HepG2 (cell line): ENCODE measurements at regions not wholly inside any gene's neighbourhood (a gene's known extent, or its start where the extent isn't known, plus 50 kb on each side); places are given as distances from the start of the nearest gene placed in this dataset.

ENCODE experiments used
- CBX5 ChIP-seq: sonication (generic); formaldehyde crosslinking; IDR thresholded peaks from 2 replicates; pipeline ENCODE4 v1.4.0; 2020; ENCODE audit warnings: missing genetic modification reagents, borderline replicate concordance
- ETV6 ChIP-seq: sonication (generic); formaldehyde crosslinking; conservative IDR thresholded peaks from 2 replicates; pipeline ENCODE4 v1.4.0; 2020; ENCODE audit warnings: missing genetic modification reagents
- GFI1 ChIP-seq: sonication (generic); formaldehyde crosslinking; IDR thresholded peaks from 2 replicates; pipeline ENCODE4 v1.5.0; 2020; ENCODE audit warnings: missing genetic modification reagents, mild to moderate bottlenecking, borderline replicate concordance
- HNF1A ChIP-seq, 2 experiments: sonication (generic) in 1 of 2; formaldehyde crosslinking in 1 of 2; IDR thresholded peaks; 2 replicates each; pipeline versions ENCODE4 v1.4.0 to v1.6.1; 2016 to 2020; ENCODE audit warnings: borderline replicate concordance in 1 of 2, low read depth in 1 of 2, mild to moderate bottlenecking in 1 of 2, missing genetic modification reagents in 1 of 2
- KDM6A ChIP-seq: IDR thresholded peaks from 2 replicates; pipeline ENCODE4 v1.6.1; 2016; ENCODE audit warnings: low read depth
- PHF20 ChIP-seq: sonication (generic); formaldehyde crosslinking; IDR thresholded peaks from 2 replicates; pipeline ENCODE4 v1.5.0; 2020; ENCODE audit warnings: mild to moderate bottlenecking, missing genetic modification reagents
- RFXAP ChIP-seq: sonication (generic); formaldehyde crosslinking; IDR thresholded peaks from 2 replicates; pipeline ENCODE4 v1.4.0; 2020; ENCODE audit warnings: missing genetic modification reagents, borderline replicate concordance
- SUZ12 ChIP-seq: fragments of 150-350 bp; IDR thresholded peaks from 2 replicates; pipeline ENCODE4 v1.6.1; 2014; ENCODE audit warnings: low read depth, low read length
- TCF7 ChIP-seq: sonication (generic); IDR thresholded peaks from 2 replicates; pipeline ENCODE4 v1.6.1; 2016; ENCODE audit warnings: antibody characterized with exemption, low read depth
- ZNF354B ChIP-seq: sonication (generic); formaldehyde crosslinking; IDR thresholded peaks from 2 replicates; pipeline ENCODE4 v1.8.0; 2022; ENCODE audit warnings: mild to moderate bottlenecking, missing genetic modification reagents
- ZNF414 ChIP-seq: sonication (generic); formaldehyde crosslinking; IDR thresholded peaks from 2 replicates; pipeline ENCODE4 v1.5.0; 2020; ENCODE audit warnings: missing genetic modification reagents
- ZNF451 ChIP-seq: sonication (generic); formaldehyde crosslinking; IDR thresholded peaks from 2 replicates; pipeline ENCODE4 v1.5.0; 2020; ENCODE audit warnings: mild to moderate bottlenecking, missing genetic modification reagents
- ZNF484 ChIP-seq: sonication (generic); formaldehyde crosslinking; IDR thresholded peaks from 2 replicates; pipeline ENCODE4 v1.5.1; 2020; ENCODE audit warnings: mild to moderate bottlenecking, low read depth, missing genetic modification reagents, borderline replicate concordance
- ZNF790 ChIP-seq: sonication (generic); formaldehyde crosslinking; IDR thresholded peaks from 2 replicates; pipeline ENCODE4 v1.8.0; 2022; ENCODE audit warnings: missing genetic modification reagents, mild to moderate bottlenecking, borderline replicate concordance
- ZSCAN30 ChIP-seq: sonication (generic); formaldehyde crosslinking; IDR thresholded peaks from 2 replicates; pipeline ENCODE4 v1.5.0; 2020; ENCODE audit warnings: mild to moderate bottlenecking, missing genetic modification reagents

- no peak for TF ChIP-seq ZNF414 (CRISPR knock-in tag)
- no peak for TF ChIP-seq PHF20 (CRISPR knock-in tag)
- no peak for TF ChIP-seq ZNF354B (CRISPR knock-in tag)
- no peak for TF ChIP-seq GFI1 (CRISPR knock-in tag)
- TF ChIP-seq ZNF484 (CRISPR knock-in tag): no peak
- TF ChIP-seq ZNF451: no peak
- no peak for TF ChIP-seq ETV6 (CRISPR knock-in tag)
- TF ChIP-seq HNF1A (IDR thresholded peaks at IDR 0.05; ENCODE audit: low read depth): no peak
- TF ChIP-seq HNF1A (CRISPR knock-in tag; IDR thresholded peaks at IDR 0.05; ENCODE audit: borderline replicate concordance): no peak
- TF ChIP-seq SUZ12: no peak
- no peak for TF ChIP-seq TCF7
- no peak for TF ChIP-seq ZNF790 (CRISPR knock-in tag)
- TF ChIP-seq ZSCAN30: no peak
- TF ChIP-seq CBX5 (CRISPR knock-in tag): no peak
- no peak for TF ChIP-seq RFXAP
- TF ChIP-seq KDM6A: no peak
Measured at GRCh38 chr16:25434064-25434463, 176.4 kb upstream of the ZKSCAN2 start (continued).
